ENCODE measurements at regions not wholly inside any gene's neighbourhood (a gene's known extent, or its start where the extent isn't known, plus 50 kb on each side); places are given as distances from the start of the nearest gene placed in this dataset.

- peak overlapping the region in 1 of 3 experiments; percentile 7; a peak in 3 of 7 replicates for H3K27ac Mint-ChIP-seq
- H3K18ac ChIP-seq (ENCODE audit: insufficient read length, low read depth, low read length): no peak overlapping the region
Observed at GRCh38 chr2:13115643-13116042, 398.9 kb downstream of the TRIB2 start.

More at GRCh38 chr2:13115643-13116042, 398.9 kb downstream of the TRIB2 start:
- Histone ChIP-seq H3K14ac (ENCODE audit: insufficient read depth, low read length) (no peak overlapping the region), H4K20me1 (ENCODE audit: control insufficient read depth, insufficient read depth, insufficient read length) (no peaks in the 10 kb centered on the region), H2AFZ (ENCODE audit: low read length) (no peak overlapping the region), H3K79me1 (ENCODE audit: insufficient read depth, low read depth, low read length, poor library complexity, severe bottlenecking) (no peaks in the 10 kb centered on the region), H4K5ac (ENCODE audit: insufficient read length, low read depth, low read length) (no peak overlapping the region), H3K79me2 (ENCODE audit: insufficient read depth, low read length) (no peaks in the 10 kb centered on the region), H3K4me1 (ENCODE audit: insufficient read depth, low read length) (no peaks in the 10 kb centered on the region), H3T11ph (ENCODE audit: low read length) (no peak overlapping the region), H3K27me3 (ENCODE audit: insufficient read depth, low read length) (no peaks in the 10 kb centered on the region), H2BK120ac (ENCODE audit: low read depth, low read length, poor library complexity, severe bottlenecking) (no peak overlapping the region), H2BK5ac (ENCODE audit: insufficient read length, low read length) (no peak overlapping the region), H3K9me3 (ENCODE audit: control insufficient read depth, low read depth, low read length) (no peaks in the 10 kb centered on the region), H3K23ac (ENCODE audit: insufficient read length, low read depth, low read length) (no peak overlapping the region), H3K4me2 (ENCODE audit: insufficient read depth, insufficient read length, low read length) (no peak overlapping the region), H3K56ac (ENCODE audit: insufficient read length, low read depth, low read length) (no peak overlapping the region), H2BK15ac (ENCODE audit: low read depth, low read length) (no peak overlapping the region), H3K4ac (ENCODE audit: low read depth, low read length) (no peak overlapping the region), H4K91ac (ENCODE audit: insufficient read length, low read depth, low read length) (no peak overlapping the region), H2AK5ac (ENCODE audit: insufficient read length, low read length) (no peak overlapping the region), H3K23me2 (ENCODE audit: insufficient read length, low read depth, low read length, poor library complexity, severe bottlenecking) (no peaks in the 10 kb centered on the region), H2BK12ac (ENCODE audit: insufficient read length, low read depth, low read length) (no peak overlapping the region), H4K8ac (replicated peaks; ENCODE audit: insufficient read length, low read depth, low read length) (no peak overlapping the region), H3K27ac (ENCODE audit: insufficient read length, low read depth, low read length) (no peak overlapping the region), H3K9ac (ENCODE audit: extremely low read depth, insufficient read length, low read length) (no peak overlapping the region), H2BK20ac (ENCODE audit: low read depth, low read length, poor library complexity, severe bottlenecking) (no peak overlapping the region)
- H3K36me3 Mint-ChIP-seq (ENCODE audit: insufficient read depth in 1 of 3, low read depth in 3 of 3): no peaks in the 10 kb centered on the region
- TF ChIP-seq, protein P1, sequence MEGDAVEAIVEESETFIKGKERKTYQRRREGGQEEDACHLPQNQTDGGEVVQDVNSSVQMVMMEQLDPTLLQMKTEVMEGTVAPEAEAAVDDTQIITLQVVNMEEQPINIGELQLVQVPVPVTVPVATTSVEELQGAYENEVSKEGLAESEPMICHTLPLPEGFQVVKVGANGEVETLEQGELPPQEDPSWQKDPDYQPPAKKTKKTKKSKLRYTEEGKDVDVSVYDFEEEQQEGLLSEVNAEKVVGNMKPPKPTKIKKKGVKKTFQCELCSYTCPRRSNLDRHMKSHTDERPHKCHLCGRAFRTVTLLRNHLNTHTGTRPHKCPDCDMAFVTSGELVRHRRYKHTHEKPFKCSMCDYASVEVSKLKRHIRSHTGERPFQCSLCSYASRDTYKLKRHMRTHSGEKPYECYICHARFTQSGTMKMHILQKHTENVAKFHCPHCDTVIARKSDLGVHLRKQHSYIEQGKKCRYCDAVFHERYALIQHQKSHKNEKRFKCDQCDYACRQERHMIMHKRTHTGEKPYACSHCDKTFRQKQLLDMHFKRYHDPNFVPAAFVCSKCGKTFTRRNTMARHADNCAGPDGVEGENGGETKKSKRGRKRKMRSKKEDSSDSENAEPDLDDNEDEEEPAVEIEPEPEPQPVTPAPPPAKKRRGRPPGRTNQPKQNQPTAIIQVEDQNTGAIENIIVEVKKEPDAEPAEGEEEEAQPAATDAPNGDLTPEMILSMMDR (conservative IDR thresholded peaks at IDR 0.05): no peak
- no peaks in the 10 kb centered on the region; a peak in 1 of 5 replicates for H3K9me3 Mint-ChIP-seq
- H3K27me3 Mint-ChIP-seq (ENCODE audit: low read depth): no peaks in the 10 kb centered on the region
- DNase-seq: no peak
- no CpG with 5 or more reads among the region's 1 CpG for WGBS (ENCODE audit: extremely low coverage, insufficient read length, low lambda C conversion rate)
- H3K4me3 Mint-ChIP-seq: no peak overlapping the region
- peaks cover 4 to 5% of the 10 kb centered on the region in 2 experiments; a peak in 3 of 4 replicates for H3K4me1 Mint-ChIP-seq
